Gastroesophageal sphincter (tissue), 4 donors: ENCODE measurements at regions not wholly inside any gene's neighbourhood (a gene's known extent, or its start where the extent isn't known, plus 50 kb on each side); places are given as distances from the start of the nearest gene placed in this dataset.

Experiments
- ATAC-seq: fragments of 150-250 bp; one replicate; pipeline ENCODE4 v1.9.1; 2016; ENCODE audit warnings: mild to moderate bottlenecking, moderate library complexity
- H3K27ac ChIP-seq, 4 donors: fragments of 200-600 bp; sonication (generic) in 3 of 4; 1 replicate in 3 of 4; 2 replicates in 1 of 4; pipeline ENCODE4 v1.5.1; 2016 to 2019
- H3K27me3 ChIP-seq: fragments of 200-600 bp; sonication (generic); one replicate; pipeline ENCODE4 v1.5.1; 2019
- H3K36me3 ChIP-seq, 2 donors: fragments of 200-600 bp; sonication (generic); one replicate each; pipeline ENCODE4 v1.5.1; 2019; ENCODE audit warnings: control low read depth in 1 of 2
- H3K4me1 ChIP-seq, 3 donors: fragments of 200-600 bp; sonication (generic); 1 replicate in 2 of 3; 2 replicates in 1 of 3; pipeline ENCODE4 v1.5.1; 2016 to 2019; ENCODE audit warnings: control low read depth in 2 of 3
- H3K4me3 ChIP-seq, 2 donors: fragments of 200-600 bp; sonication (generic); one replicate each; pipeline ENCODE4 v1.5.1; 2019; ENCODE audit warnings: mild to moderate bottlenecking in 1 of 2, moderate library complexity in 1 of 2
- H3K9me3 ChIP-seq, 3 donors: fragments of 200-600 bp; sonication (generic); one replicate each; pipeline ENCODE4 v1.5.1; 2017 to 2019; ENCODE audit warnings: control low read depth in 2 of 3
- CTCF ChIP-seq, 4 experiments: fragments of 200-600 bp in 2 of 4; fragments of 450-650 bp in 2 of 4; sonication (generic) in 1 of 4; IDR thresholded peaks; one replicate each; pipeline ENCODE4 v1.5.1; 2017 to 2019; ENCODE audit warnings: antibody characterized with exemption in 4 of 4, mild to moderate bottlenecking in 2 of 4, moderate library complexity in 2 of 4
- EP300 ChIP-seq: sonication (generic); formaldehyde crosslinking; IDR thresholded peaks from one replicate; pipeline ENCODE4 v1.6.1; 2017; ENCODE audit warnings: antibody characterized with exemption, mild to moderate bottlenecking
- POLR2A ChIP-seq, 2 donors: fragments of 450-650 bp; IDR thresholded peaks; one replicate each; pipeline ENCODE4 v1.6.1; 2017; ENCODE audit warnings: antibody characterized with exemption in 2 of 2, mild to moderate bottlenecking in 2 of 2, moderate library complexity in 1 of 2
- POLR2AphosphoS5 ChIP-seq: sonication (generic); formaldehyde crosslinking; IDR thresholded peaks from one replicate; pipeline ENCODE4 v1.6.1; 2017; ENCODE audit warnings: antibody characterized with exemption
- WGBS, 2 donors: methylation state at CpG; one replicate each; pipeline ENCODE4 v1.1.5; 2018; ENCODE audit warnings: low coverage in 1 of 2; 5-methylcytosine and 5-hydroxymethylcytosine counted together

- H3K36me3 ChIP-seq: no peaks in the 10 kb centered on the region
- no peak overlapping the region for H3K27ac ChIP-seq
- 89 to 100% methylated on average over 4 of the region's 5 CpGs for WGBS, 2 donors
- H3K9me3 ChIP-seq: no peaks in the 10 kb centered on the region
- H3K27me3 ChIP-seq: no peaks in the 10 kb centered on the region
- no peak for TF ChIP-seq EP300
- no peak for TF ChIP-seq CTCF (IDR thresholded peaks at IDR 0.05)
- TF ChIP-seq POLR2A (IDR thresholded peaks at IDR 0.05): no peak
- no peak for TF ChIP-seq POLR2AphosphoS5
- ATAC-seq: no peak
- H3K4me3 ChIP-seq: no peak overlapping the region
- peaks cover 0 to 6% (median 0%) of the 10 kb centered on the region in 3 donors for H3K4me1 ChIP-seq
Observed at GRCh38 chr10:29009464-29009863, 279.4 kb upstream of the LYZL1 start.

GRCh38 chr10:29011516-29011915, 277.4 kb upstream of the LYZL1 start:
- H3K9me3 ChIP-seq: no peaks in the 10 kb centered on the region
- ATAC-seq: no peak
- H3K4me1 ChIP-seq: peaks cover 0 to 6% (median 0%) of the 10 kb centered on the region in 3 donors
- TF ChIP-seq POLR2A (IDR thresholded peaks at IDR 0.05) (no peak), POLR2AphosphoS5 (no peak), EP300 (no peak), CTCF (IDR thresholded peaks at IDR 0.05) (no peak)
- H3K36me3 ChIP-seq: no peaks in the 10 kb centered on the region
- WGBS, 2 donors: 40 to 49% methylated on average over 4 of the region's 4 CpGs
- H3K27me3 ChIP-seq: peaks cover 6% of the 10 kb centered on the region
- H3K27ac ChIP-seq: no peak overlapping the region
- H3K4me3 ChIP-seq: no peak overlapping the region

- H3K4me3 ChIP-seq: no peak overlapping the region
- no peaks in the 10 kb centered on the region for H3K36me3 ChIP-seq
- H3K9me3 ChIP-seq: peaks cover 0 to 3% (median 0%) of the 10 kb centered on the region in 3 donors
- peaks cover 6% of the 10 kb centered on the region for H3K27me3 ChIP-seq
- peaks cover 0 to 6% (median 0%) of the 10 kb centered on the region in 3 donors for H3K4me1 ChIP-seq
- TF ChIP-seq EP300 (no peak), POLR2A (IDR thresholded peaks at IDR 0.05) (no peak), POLR2AphosphoS5 (no peak)
- H3K27ac ChIP-seq: no peak overlapping the region
- WGBS, 2 donors: 75 to 79% methylated on average over 8 of the region's 9 CpGs
- no peak for ATAC-seq
Observed at GRCh38 chr10:29012926-29013554, 275.8 kb upstream of the LYZL1 start.

GRCh38 chr10:29021591-29021990, 267.3 kb upstream of the LYZL1 start:
- no peaks in the 10 kb centered on the region for H3K4me1 ChIP-seq
- no peaks in the 10 kb centered on the region for H3K36me3 ChIP-seq
- H3K27ac ChIP-seq: no peak overlapping the region
- no peak overlapping the region for H3K4me3 ChIP-seq
- H3K9me3 ChIP-seq: peaks cover 0 to 3% (median 0%) of the 10 kb centered on the region in 3 donors
- H3K27me3 ChIP-seq: peaks cover 6% of the 10 kb centered on the region
- 37 to 76% methylated on average over 3 of the region's 3 CpGs for WGBS, 2 donors
- TF ChIP-seq POLR2AphosphoS5 (no peak), CTCF (IDR thresholded peaks at IDR 0.05) (no peak), EP300 (no peak), POLR2A (IDR thresholded peaks at IDR 0.05) (no peak)
- no peak for ATAC-seq

GRCh38 chr10:29022513-29022912, 266.4 kb upstream of the LYZL1 start:
- H3K27ac ChIP-seq: no peak overlapping the region
- no peaks in the 10 kb centered on the region for H3K36me3 ChIP-seq
- TF ChIP-seq EP300 (no peak), POLR2AphosphoS5 (no peak), CTCF (IDR thresholded peaks at IDR 0.05) (no peak), POLR2A (IDR thresholded peaks at IDR 0.05) (no peak)
- 80 to 83% methylated on average over 1 to 9 of the region's 9 CpGs for WGBS, 2 donors
- H3K9me3 ChIP-seq: no peaks in the 10 kb centered on the region
- peaks cover 6% of the 10 kb centered on the region for H3K27me3 ChIP-seq
- ATAC-seq: no peak
- no peaks in the 10 kb centered on the region for H3K4me1 ChIP-seq
- no peak overlapping the region for H3K4me3 ChIP-seq
